ENCODE measurements at regions not wholly inside any gene's neighbourhood (a gene's known extent, or its start where the extent isn't known, plus 50 kb on each side); places are given as distances from the start of the nearest gene placed in this dataset.

DNA sequence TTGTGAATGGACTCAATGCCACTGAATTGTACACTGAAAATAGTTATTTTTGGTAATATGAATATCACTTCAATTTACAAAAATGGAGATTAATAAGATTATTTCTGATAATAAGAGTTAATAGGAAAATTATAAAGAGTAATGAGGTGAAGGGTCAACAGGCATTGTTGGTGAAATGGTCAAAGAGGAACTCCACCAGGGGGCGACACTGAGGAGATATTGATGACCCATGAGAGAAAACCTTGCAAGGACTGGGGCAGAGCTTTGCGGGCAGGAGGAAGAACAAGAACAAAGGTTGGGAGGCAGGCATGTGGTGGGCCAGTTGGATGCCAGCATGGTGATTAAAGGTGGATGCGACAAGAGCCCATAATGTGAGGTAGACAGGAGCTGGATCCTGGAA, 74.0 kb upstream of the XYLT1 start:
- Histone ChIP-seq H3K4me2 (ENCODE audit: low read length) (no peak overlapping the region), H3K36me3 (ENCODE audit: control insufficient read depth, low read length) (no peaks in the 10 kb centered on the region), H3K9me3 (ENCODE audit: control insufficient read depth, insufficient read depth, low read length) (no peaks in the 10 kb centered on the region), H3K79me2 (ENCODE audit: control insufficient read depth, low read length) (no peaks in the 10 kb centered on the region), H3K9me2 (replicated peaks; ENCODE audit: control insufficient read depth, low read length) (no peaks in the 10 kb centered on the region), H3K27me3 (ENCODE audit: control insufficient read depth, low read length) (0 out of 2 replicates have a peak, but pooled peaks cover 3% of the 10 kb centered on the region), H3K4me3 (ENCODE audit: low read length) (no peak overlapping the region), H3F3A (ENCODE audit: control insufficient read depth, insufficient read depth) (no peaks in the 10 kb centered on the region), H3K4me1 (ENCODE audit: control insufficient read depth, low read length) (no peaks in the 10 kb centered on the region), H4K20me1 (ENCODE audit: control insufficient read depth, insufficient read depth, low read depth, low read length) (no peaks in the 10 kb centered on the region), H3K27ac (ENCODE audit: low read depth, low read length) (no peak overlapping the region)
- TF ChIP-seq CTCF (IDR thresholded peaks at IDR 0.05; ENCODE audit: low read depth, low read length, poor library complexity, severe bottlenecking), result peak; percentile 53
- no peak for TF ChIP-seq EZH2phosphoT487 (IDR thresholded peaks at IDR 0.05; ENCODE audit: borderline replicate concordance, low read length)

GRCh38 chr16:17544304-17544703, 73.5 kb upstream of the XYLT1 start:
- no peaks in the 10 kb centered on the region for H3K4me1 ChIP-seq (ENCODE audit: control insufficient read depth, low read length)
- H3K9me2 ChIP-seq (replicated peaks; ENCODE audit: control insufficient read depth, low read length), result no peaks in the 10 kb centered on the region
- no peaks in the 10 kb centered on the region for H4K20me1 ChIP-seq (ENCODE audit: control insufficient read depth, insufficient read depth, low read depth, low read length)
- H3K27me3 ChIP-seq (ENCODE audit: control insufficient read depth, low read length), result 0 out of 2 replicates have a peak, but pooled peaks cover 3% of the 10 kb centered on the region
- H3K27ac ChIP-seq (ENCODE audit: low read depth, low read length), result no peak overlapping the region
- no peak overlapping the region for H3K4me2 ChIP-seq (ENCODE audit: low read length)
- no peak overlapping the region for H3K4me3 ChIP-seq (ENCODE audit: low read length)
- H3K36me3 ChIP-seq (ENCODE audit: control insufficient read depth, low read length), result no peaks in the 10 kb centered on the region
- no peaks in the 10 kb centered on the region for H3F3A ChIP-seq (ENCODE audit: control insufficient read depth, insufficient read depth)
- no peaks in the 10 kb centered on the region for H3K79me2 ChIP-seq (ENCODE audit: control insufficient read depth, low read length)
- no peaks in the 10 kb centered on the region for H3K9me3 ChIP-seq (ENCODE audit: control insufficient read depth, insufficient read depth, low read length)
- TF ChIP-seq EZH2phosphoT487 (IDR thresholded peaks at IDR 0.05; ENCODE audit: borderline replicate concordance, low read length) (no peak), CTCF (IDR thresholded peaks at IDR 0.05; ENCODE audit: low read depth, low read length, poor library complexity, severe bottlenecking) (no peak)

GRCh38 chr16:17543073-17543472, 72.3 kb upstream of the XYLT1 start:
- no peaks in the 10 kb centered on the region for H3K9me3 ChIP-seq (ENCODE audit: control insufficient read depth, insufficient read depth, low read length)
- H3K4me1 ChIP-seq (ENCODE audit: control insufficient read depth, low read length), result no peaks in the 10 kb centered on the region
- no peaks in the 10 kb centered on the region for H4K20me1 ChIP-seq (ENCODE audit: control insufficient read depth, insufficient read depth, low read depth, low read length)
- TF ChIP-seq CTCF (IDR thresholded peaks at IDR 0.05; ENCODE audit: low read depth, low read length, poor library complexity, severe bottlenecking) (no peak), EZH2phosphoT487 (IDR thresholded peaks at IDR 0.05; ENCODE audit: borderline replicate concordance, low read length) (no peak)
- H3K36me3 ChIP-seq (ENCODE audit: control insufficient read depth, low read length), result no peaks in the 10 kb centered on the region
- no peak overlapping the region for H3K4me3 ChIP-seq (ENCODE audit: low read length)
- H3K79me2 ChIP-seq (ENCODE audit: control insufficient read depth, low read length), result no peaks in the 10 kb centered on the region
- 0 out of 2 replicates have a peak, but pooled peaks cover 3% of the 10 kb centered on the region for H3K27me3 ChIP-seq (ENCODE audit: control insufficient read depth, low read length)
- H3F3A ChIP-seq (ENCODE audit: control insufficient read depth, insufficient read depth), result no peaks in the 10 kb centered on the region
- H3K27ac ChIP-seq (ENCODE audit: low read depth, low read length), result no peak overlapping the region
- H3K9me2 ChIP-seq (replicated peaks; ENCODE audit: control insufficient read depth, low read length), result no peaks in the 10 kb centered on the region
- no peak overlapping the region for H3K4me2 ChIP-seq (ENCODE audit: low read length)
